Urothelium cell line (cell line): ENCODE measurements at regions not wholly inside any gene's neighbourhood (a gene's known extent, or its start where the extent isn't known, plus 50 kb on each side); places are given as distances from the start of the nearest gene placed in this dataset.

Experiments
- DNase-seq: peaks from one replicate; pipeline ENCODE4 v3.0.0; 2011; ENCODE audit warnings: low spot score, mixed read lengths
- FAIRE-seq: peaks from 2 replicates; lab custom pipeline; 2011; peaks lifted over from hg19 to GRCh38; lab: Jason Lieb, UNC

- DNase-seq, result no peak
- FAIRE-seq, result no peak
Observed at GRCh38 chr10:78948621-78949030, 120.1 kb upstream of the ZMIZ1 start.

- FAIRE-seq, result no peak
- DNase-seq, result no peak
Observed at GRCh38 chr10:78950656-78951587, 117.8 kb upstream of the ZMIZ1 start.

GRCh38 chr10:78952030-78952429, 116.7 kb upstream of the ZMIZ1 start:
- FAIRE-seq (no peak), DNase-seq (no peak)

GRCh38 chr10:78952686-78953085, 116.1 kb upstream of the ZMIZ1 start:
- no peak for DNase-seq

GRCh38 chr10:78953113-78953798, 115.5 kb upstream of the ZMIZ1 start:
- FAIRE-seq (no peak), DNase-seq (no peak)

More at GRCh38 chr10:78952686-78953085, 116.1 kb upstream of the ZMIZ1 start:
- no peak for FAIRE-seq

- no peak for DNase-seq
- FAIRE-seq, result no peak
Observed at GRCh38 chr10:78953799-78954297, 114.9 kb upstream of the ZMIZ1 start.

- FAIRE-seq, result no peak
Observed at GRCh38 chr10:78954689-78955088, 114.1 kb upstream of the ZMIZ1 start.

GRCh38 chr10:78955206-78955605, 113.6 kb upstream of the ZMIZ1 start:
- DNase-seq, result no peak
- FAIRE-seq, result no peak

More at GRCh38 chr10:78954689-78955088, 114.1 kb upstream of the ZMIZ1 start:
- no peak for DNase-seq

- DNase-seq, result no peak
- peak; percentile 27 for FAIRE-seq
Observed at GRCh38 chr10:78956391-78956790, 112.4 kb upstream of the ZMIZ1 start.

- peak; percentile 66 for FAIRE-seq
Observed at GRCh38 chr10:78957471-78958039, 111.2 kb upstream of the ZMIZ1 start.

GRCh38 chr10:78959217-78959923, 109.4 kb upstream of the ZMIZ1 start:
- DNase-seq (no peak), FAIRE-seq (no peak)

More at GRCh38 chr10:78957471-78958039, 111.2 kb upstream of the ZMIZ1 start:
- DNase-seq, result no peak

- FAIRE-seq, result no peak
- DNase-seq, result no peak
Observed at GRCh38 chr10:78959924-78960285, 108.9 kb upstream of the ZMIZ1 start.

GRCh38 chr10:78960316-78960800, 108.4 kb upstream of the ZMIZ1 start:
- FAIRE-seq (peak; percentile 96), DNase-seq (peak; percentile 94)

- DNase-seq, result no peak
- FAIRE-seq, result peak; percentile 77
Observed at GRCh38 chr10:78961760-78962159, 107.0 kb upstream of the ZMIZ1 start.

GRCh38 chr10:78963074-78964034, 105.4 kb upstream of the ZMIZ1 start:
- FAIRE-seq, result peak; percentile 20
- no peak for DNase-seq

GRCh38 chr10:78964274-78964951, 104.4 kb upstream of the ZMIZ1 start:
- peak; percentile 93 for FAIRE-seq
- no peak for DNase-seq

- DNase-seq, result peak; percentile 94
- FAIRE-seq, result no peak
Observed at GRCh38 chr10:78964952-78965633, 103.7 kb upstream of the ZMIZ1 start.

GRCh38 chr10:78966182-78966787, 102.5 kb upstream of the ZMIZ1 start:
- DNase-seq (no peak), FAIRE-seq (peak; percentile 40)
